ENCODE measurements at regions not wholly inside any gene's neighbourhood (a gene's known extent, or its start where the extent isn't known, plus 50 kb on each side); places are given as distances from the start of the nearest gene placed in this dataset.

DNA sequence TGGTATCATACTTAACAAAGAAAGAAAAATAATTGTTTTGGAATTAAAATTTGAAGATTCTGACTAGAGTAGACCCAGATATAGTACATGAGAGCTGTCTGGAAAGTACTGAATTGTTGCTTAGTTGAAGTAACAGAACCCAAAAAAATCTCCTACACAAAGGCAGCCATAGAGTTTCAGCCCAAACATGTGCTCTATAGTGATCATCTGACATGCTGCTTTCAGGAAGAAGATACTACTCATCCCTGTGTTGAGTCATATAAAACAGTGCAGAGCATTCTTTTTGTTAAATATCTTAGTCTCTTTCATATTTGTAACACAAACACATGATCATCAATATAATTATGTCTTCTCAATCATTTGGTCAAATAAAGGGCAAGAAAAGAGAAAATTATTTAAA, 84.8 kb upstream of the PTPRM start:
- no peak for DNase-seq (ENCODE audit: low read depth)

DNA sequence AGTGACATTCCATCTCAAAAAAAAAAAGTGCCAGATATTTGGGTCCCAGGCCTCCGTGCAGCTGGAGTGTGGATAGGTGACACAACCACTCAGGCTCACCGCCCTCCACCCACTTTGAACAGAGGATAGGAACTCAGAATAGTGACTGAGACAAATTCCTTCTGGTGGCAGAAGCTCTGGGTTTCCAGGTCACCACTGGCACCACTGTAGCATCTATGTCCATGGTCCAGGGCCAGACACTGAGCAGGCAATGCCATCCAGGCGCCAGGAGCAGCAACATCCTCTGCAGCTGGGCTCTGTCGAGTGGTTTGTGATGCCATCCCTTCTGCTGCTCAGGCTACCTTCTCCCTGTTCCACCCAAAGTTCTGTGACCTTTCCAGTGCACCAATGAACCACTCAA, 81.5 kb upstream of the PTPRM start:
- DNase-seq (ENCODE audit: low read depth) = no peak

- DNase-seq (ENCODE audit: low read depth) = no peak
Observed at GRCh38 chr18:7488571-7488970, 78.5 kb upstream of the PTPRM start.

GRCh38 chr18:7490104-7490503, 77.0 kb upstream of the PTPRM start:
- no peak for DNase-seq (ENCODE audit: low read depth)

DNA sequence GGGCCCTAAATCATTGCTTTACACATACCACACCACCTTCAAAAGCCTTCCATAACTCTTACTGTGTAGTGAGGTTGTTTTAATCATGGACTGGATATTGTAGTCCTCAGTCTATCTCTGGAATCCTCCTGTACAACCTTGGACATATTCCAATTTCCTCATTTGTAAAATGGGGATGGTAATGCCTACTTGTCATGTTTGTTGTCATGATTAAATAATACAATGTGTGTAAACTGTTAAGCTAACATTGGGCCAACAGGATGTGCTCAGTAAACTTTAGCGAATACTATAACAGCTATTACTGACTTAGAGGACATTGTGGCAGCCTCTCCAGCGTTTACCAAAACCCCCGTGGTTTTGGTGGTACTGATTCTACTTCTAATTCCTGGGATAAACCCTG, 74.7 kb upstream of the PTPRM start:
- no peak for DNase-seq (ENCODE audit: low read depth)

DNA sequence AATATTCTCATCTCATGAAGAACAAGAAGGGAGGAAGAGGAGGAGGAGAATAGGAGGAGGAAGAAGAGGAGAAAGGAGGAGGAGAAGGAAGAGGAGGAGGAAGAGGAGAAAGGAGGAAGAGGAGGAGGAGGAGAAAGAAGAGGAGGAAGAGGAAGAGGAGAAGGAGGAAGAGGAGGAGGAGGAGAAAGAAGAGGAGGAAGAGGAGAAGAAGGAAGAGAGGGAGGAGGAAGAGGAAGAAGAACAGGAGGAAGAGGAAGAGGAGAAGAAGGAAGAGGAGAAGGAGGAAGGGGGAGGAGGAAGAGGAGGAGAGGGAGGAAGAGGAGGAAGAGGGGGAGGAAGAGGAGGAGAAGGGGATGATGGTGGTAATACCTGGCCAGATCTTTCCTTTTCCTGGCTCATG, 70.0 kb upstream of the PTPRM start:
- no peak for DNase-seq (ENCODE audit: low read depth)

- DNase-seq (ENCODE audit: low read depth) = no peak
Observed at GRCh38 chr18:7511106-7511505, 56.0 kb upstream of the PTPRM start.

DNA sequence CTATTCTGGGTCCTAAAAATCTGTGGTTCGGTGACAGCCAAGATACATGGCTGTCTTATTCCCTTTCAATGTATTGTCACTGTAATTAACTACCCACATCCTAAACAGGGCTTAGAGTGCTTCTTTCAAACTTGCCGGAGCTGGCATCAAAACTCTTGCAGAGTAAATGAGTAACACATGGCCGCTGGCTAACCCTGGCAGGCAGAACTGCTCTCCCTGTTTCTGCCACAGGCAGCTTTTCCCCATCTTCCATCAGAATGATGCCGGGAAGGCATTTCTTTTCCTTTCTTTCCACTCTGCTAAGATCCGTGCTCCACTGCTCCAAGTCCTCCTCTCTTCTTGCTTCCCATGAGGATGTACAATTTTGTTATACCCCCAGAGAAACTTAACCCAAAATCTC, 54.8 kb upstream of the PTPRM start:
- no peak for DNase-seq (ENCODE audit: low read depth)

GRCh38 chr18:7512990-7513389, 54.1 kb upstream of the PTPRM start:
- DNase-seq (ENCODE audit: low read depth) = no peak

GRCh38 chr18:7514796-7515440, 52.2 kb upstream of the PTPRM start:
- no peak for DNase-seq (ENCODE audit: low read depth)

DNA sequence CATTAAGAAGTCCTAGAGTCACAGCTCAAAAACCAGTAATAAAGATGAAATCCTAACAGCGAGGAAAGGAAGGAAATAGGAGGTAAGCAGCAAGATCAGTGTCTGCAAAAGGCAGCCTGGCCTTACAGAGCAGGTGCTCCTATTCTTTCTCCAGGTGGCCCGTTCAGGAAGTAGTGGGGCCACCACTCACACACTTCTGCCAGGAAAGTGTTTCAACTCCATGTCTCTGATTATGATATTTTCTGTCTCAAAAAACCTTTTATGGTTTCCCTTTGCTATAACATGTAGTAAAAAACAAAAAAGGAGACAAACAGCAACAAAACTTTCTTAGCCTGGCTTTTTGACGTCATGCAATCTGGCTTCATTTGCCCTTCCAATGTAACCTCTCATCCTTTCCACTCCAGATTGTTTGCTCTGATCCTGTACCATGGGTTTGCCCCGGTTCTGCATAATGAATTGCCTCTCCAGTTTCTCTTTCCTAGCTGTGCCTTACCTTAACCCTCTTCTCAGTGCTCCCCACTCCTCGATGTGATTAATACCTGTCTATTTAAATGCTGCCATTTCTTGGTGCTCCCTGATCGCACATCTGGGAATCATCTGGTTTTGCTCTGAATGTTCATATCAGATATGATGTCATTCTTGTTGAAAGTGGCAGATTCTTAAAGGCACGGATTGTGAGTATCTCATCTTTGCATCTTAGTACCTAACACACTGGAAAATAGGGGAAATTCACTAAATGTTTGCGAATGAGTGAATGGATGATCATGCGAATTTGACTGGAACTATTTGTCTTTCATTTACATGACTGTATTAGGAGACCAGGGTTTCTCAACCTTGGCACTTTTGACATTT, 50.6 kb upstream of the PTPRM start:
- DNase-seq (ENCODE audit: low read depth) = no peak
